Ovary (tissue), 7 donors: ENCODE measurements at regions not wholly inside any gene's neighbourhood (a gene's known extent, or its start where the extent isn't known, plus 50 kb on each side); places are given as distances from the start of the nearest gene placed in this dataset.

Source experiments
- DNase-seq, 5 donors: peaks; one replicate each; pipeline ENCODE4 v3.0.0-alpha.2; 2019 to 2020
- H3K27ac ChIP-seq, 2 donors: fragments of 200-600 bp; one replicate each; pipeline versions ENCODE4 v1.5.1 to v1.8.0; 2019 to 2022
- H3K27me3 ChIP-seq: fragments of 200-600 bp; one replicate; pipeline ENCODE4 v1.8.0; 2022
- H3K36me3 ChIP-seq: fragments of 200-600 bp; sonication (generic); one replicate; pipeline ENCODE4 v1.5.1; 2019
- H3K4me1 ChIP-seq: one replicate; pipeline ENCODE4 v1.8.1; 2013; ENCODE audit warnings: mild to moderate bottlenecking, moderate library complexity; ENCODE audit not compliant: insufficient read depth
- H3K4me3 ChIP-seq: fragments of 200-600 bp; sonication (generic); one replicate; pipeline ENCODE4 v1.5.1; 2017
- H3K9me3 ChIP-seq, 2 donors: fragments of 200-600 bp in 1 of 2; sonication (generic) in 1 of 2; one replicate each; pipeline versions ENCODE4 v1.5.1 to v1.8.1; 2013 to 2019; ENCODE audit warnings: mild to moderate bottlenecking in 1 of 2, moderate library complexity in 1 of 2
- EP300 ChIP-seq: sonication (generic); formaldehyde crosslinking; IDR thresholded peaks from one replicate; pipeline ENCODE4 v1.6.1; 2017; ENCODE audit warnings: antibody characterized with exemption
- POLR2A ChIP-seq: fragments of 450-650 bp; IDR thresholded peaks from one replicate; pipeline ENCODE4 v1.6.1; 2017; ENCODE audit warnings: antibody characterized with exemption, mild to moderate bottlenecking, moderate library complexity
- WGBS, 3 donors: extraction: QIAGEN DNeasy Blood & Tissue Kit in 1 of 3; methylation state at CpG; one replicate each; pipeline versions ENCODE4 v1.1.5 to v1.1.7; 2013 to 2017; 5-methylcytosine and 5-hydroxymethylcytosine counted together
- intact Hi-C, 4 donors: fragments of 100-400 bp; cut with DNase I; formaldehyde crosslinking; loops; one replicate each; pipeline versions ENCODE4 v1.11.0 to v1.15.1; 2022 to 2023
- TF ChIP-seq, protein P1 (sequence below), 3 donors: fragments of 450-650 bp in 2 of 3; fragments of 200-600 bp in 1 of 3; IDR thresholded peaks; one replicate each; pipeline versions ENCODE4 v1.5.1 to v1.8.0; 2016 to 2022; ENCODE audit warnings: antibody characterized with exemption in 3 of 3, mild to moderate bottlenecking in 1 of 3
- donor health status: DM: no; HTN: no; CAD: no; lungs with moderate emphysema.
- donor health status: DM: no; HTN: no; CAD: no.
- donor health status: Bipolar disorder and iron deficiency.
- donor health status: DM: no; HTN: no; CAD: no.
- donor health status: DM: yes; HTN: yes; CAD: no.

DNA sequence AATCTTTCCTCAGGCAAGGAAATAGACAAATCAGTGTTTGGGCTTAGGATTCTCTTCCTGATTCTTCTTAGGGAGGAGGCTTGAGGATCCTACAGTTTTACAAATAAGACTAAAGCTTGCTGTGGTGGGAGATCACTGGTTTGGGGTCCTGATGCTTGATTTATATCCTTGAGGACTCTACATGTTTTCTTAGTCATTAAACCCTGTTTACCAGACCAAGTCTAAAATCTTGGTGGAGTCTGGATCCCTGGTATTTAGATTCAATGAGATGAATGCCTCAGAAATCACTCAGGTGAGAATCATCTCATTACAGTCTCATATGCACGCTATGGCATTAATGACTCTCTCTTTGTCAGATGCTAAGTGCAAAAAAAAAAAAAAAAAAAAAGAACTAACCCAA is 304.3 kb upstream of the SALL1 start:
- TF ChIP-seq EP300: no peak
- DNase-seq: no peak
- Histone ChIP-seq H3K4me1 (no peaks in the 10 kb centered on the region), H3K36me3 (no peaks in the 10 kb centered on the region), H3K27ac (no peak overlapping the region), H3K9me3 (no peaks in the 10 kb centered on the region), H3K27me3 (no peaks in the 10 kb centered on the region), H3K4me3 (no peak overlapping the region)
- intact Hi-C loops: no loop called here
- WGBS, 3 donors: 89 to 98% (median 90%) methylated on average over 1 of the region's 1 CpG

DNA sequence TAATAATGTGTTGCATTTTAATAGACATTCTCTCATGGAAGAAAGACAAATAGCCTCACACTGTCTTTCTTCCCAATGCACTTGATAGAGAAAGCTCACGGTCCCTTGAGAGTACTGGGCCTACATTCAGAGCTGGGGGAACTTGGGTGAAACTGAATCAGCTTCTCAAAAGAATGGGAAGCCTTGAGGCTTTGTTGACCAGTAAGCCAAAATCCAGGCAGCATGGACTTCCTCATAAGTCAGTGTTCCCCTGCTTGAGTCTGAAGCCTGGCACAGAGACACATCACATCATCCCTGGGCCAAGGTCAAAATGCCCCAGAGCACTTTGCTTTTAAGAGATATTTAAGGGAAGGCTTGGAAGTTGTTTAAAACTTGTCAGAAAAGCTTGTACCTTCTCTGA is 302.2 kb upstream of the SALL1 start:
- Histone ChIP-seq H3K4me1 (no peaks in the 10 kb centered on the region), H3K36me3 (no peaks in the 10 kb centered on the region), H3K9me3 (no peaks in the 10 kb centered on the region), H3K27ac (no peak overlapping the region), H3K4me3 (no peak overlapping the region), H3K27me3 (no peaks in the 10 kb centered on the region)
- 58 to 71% (median 68%) methylated on average over 1 of the region's 1 CpG for WGBS, 3 donors
- DNase-seq: peak in 3 of 5 donors; percentile 26 to 46 (median 46)
- intact Hi-C loops: no loop called here
- TF ChIP-seq POLR2A: no peak
- TF ChIP-seq EP300: no peak
- TF ChIP-seq, protein P1, sequence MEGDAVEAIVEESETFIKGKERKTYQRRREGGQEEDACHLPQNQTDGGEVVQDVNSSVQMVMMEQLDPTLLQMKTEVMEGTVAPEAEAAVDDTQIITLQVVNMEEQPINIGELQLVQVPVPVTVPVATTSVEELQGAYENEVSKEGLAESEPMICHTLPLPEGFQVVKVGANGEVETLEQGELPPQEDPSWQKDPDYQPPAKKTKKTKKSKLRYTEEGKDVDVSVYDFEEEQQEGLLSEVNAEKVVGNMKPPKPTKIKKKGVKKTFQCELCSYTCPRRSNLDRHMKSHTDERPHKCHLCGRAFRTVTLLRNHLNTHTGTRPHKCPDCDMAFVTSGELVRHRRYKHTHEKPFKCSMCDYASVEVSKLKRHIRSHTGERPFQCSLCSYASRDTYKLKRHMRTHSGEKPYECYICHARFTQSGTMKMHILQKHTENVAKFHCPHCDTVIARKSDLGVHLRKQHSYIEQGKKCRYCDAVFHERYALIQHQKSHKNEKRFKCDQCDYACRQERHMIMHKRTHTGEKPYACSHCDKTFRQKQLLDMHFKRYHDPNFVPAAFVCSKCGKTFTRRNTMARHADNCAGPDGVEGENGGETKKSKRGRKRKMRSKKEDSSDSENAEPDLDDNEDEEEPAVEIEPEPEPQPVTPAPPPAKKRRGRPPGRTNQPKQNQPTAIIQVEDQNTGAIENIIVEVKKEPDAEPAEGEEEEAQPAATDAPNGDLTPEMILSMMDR (IDR thresholded peaks at IDR 0.05): no peak

GRCh38 chr16:51450909-51451308 is 299.8 kb upstream of the SALL1 start:
- no peak overlapping the region for H3K27ac ChIP-seq
- no peaks in the 10 kb centered on the region for H3K36me3 ChIP-seq
- H3K4me1 ChIP-seq: no peaks in the 10 kb centered on the region
- intact Hi-C loops: no loop called here
- no peaks in the 10 kb centered on the region for H3K27me3 ChIP-seq
- H3K4me3 ChIP-seq: no peak overlapping the region
- WGBS, 3 donors: 54 to 65% (median 57%) methylated on average over 3 of the region's 3 CpGs
- no peaks in the 10 kb centered on the region for H3K9me3 ChIP-seq
- no peak for DNase-seq
- TF ChIP-seq, protein P1 (IDR thresholded peaks at IDR 0.05): no peak
- TF ChIP-seq EP300: no peak
- TF ChIP-seq POLR2A: no peak

DNA sequence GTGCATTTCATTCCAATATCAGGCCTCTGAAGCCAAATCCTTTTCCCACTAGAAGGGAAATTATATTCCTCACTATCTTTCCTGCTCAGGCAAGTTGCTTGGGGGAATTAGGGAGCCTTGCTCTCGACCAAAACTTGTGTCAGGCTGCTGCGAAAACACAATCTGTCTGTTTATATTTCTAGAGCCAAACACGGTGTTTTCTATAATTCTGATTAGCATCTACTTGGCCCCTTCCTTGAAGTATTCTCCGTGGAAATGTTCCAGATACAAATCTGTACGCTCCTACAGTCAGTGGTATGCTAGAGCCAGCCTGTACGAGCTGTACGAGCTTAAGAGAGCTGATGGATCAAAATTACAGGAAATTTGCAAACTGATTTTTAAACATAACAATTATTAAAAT is 299.3 kb upstream of the SALL1 start:
- 13 to 26% (median 13%) methylated on average over 7 of the region's 7 CpGs for WGBS, 3 donors
- Histone ChIP-seq H3K9me3 (no peaks in the 10 kb centered on the region), H3K4me3 (no peak overlapping the region), H3K27me3 (no peaks in the 10 kb centered on the region), H3K27ac (peak overlapping the region in 1 of 2 donors; percentile 13), H3K36me3 (no peaks in the 10 kb centered on the region), H3K4me1 (no peaks in the 10 kb centered on the region)
- TF ChIP-seq EP300 (no peak), POLR2A (no peak)
- TF ChIP-seq, protein P1 (IDR thresholded peaks at IDR 0.05): no peak
- no peak for DNase-seq
- intact Hi-C loops: no loop called here

DNA sequence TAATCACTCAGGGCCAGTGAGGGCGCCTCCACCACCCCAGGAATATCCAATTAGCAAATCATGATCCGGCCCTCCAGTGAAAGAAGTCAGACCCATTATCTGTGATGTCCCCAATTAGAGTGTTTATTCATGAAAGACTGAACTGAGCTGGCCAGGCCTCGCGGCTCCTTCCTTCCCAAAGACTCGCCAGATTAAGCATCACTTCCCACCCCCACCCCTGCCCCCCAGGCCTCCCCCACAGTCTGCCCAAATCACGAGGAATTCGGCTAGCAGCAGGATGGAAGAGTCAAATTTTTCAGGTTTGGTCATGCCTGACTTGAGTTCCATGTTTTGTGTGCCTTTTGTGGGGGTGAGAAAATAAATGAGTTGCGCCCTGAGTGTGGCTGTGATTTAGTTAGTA is 298.4 kb upstream of the SALL1 start:
- no peaks in the 10 kb centered on the region for H3K36me3 ChIP-seq
- TF ChIP-seq EP300 (no peak), POLR2A (no peak)
- TF ChIP-seq, protein P1 (IDR thresholded peaks at IDR 0.05): no peak
- H3K9me3 ChIP-seq: no peaks in the 10 kb centered on the region
- 51 to 59% (median 57%) methylated on average over 8 of the region's 8 CpGs for WGBS, 3 donors
- no peak overlapping the region for H3K4me3 ChIP-seq
- no peaks in the 10 kb centered on the region for H3K27me3 ChIP-seq
- intact Hi-C loops: no loop called here
- DNase-seq: no peak
- H3K4me1 ChIP-seq: no peaks in the 10 kb centered on the region
- no peak overlapping the region for H3K27ac ChIP-seq
